DND-41 (cell line): ENCODE measurements at regions not wholly inside any gene's neighbourhood (a gene's known extent, or its start where the extent isn't known, plus 50 kb on each side); places are given as distances from the start of the nearest gene placed in this dataset.

Experiments used
- EZH2 ChIP-seq: IDR thresholded peaks from 3 replicates; pipeline ENCODE4 v1.6.1; 2012; ENCODE audit warnings: borderline replicate concordance, low read depth, mild to moderate bottlenecking, moderate library complexity, low read length, inconsistent platforms; ENCODE audit not compliant: severe bottlenecking
- TF ChIP-seq, protein P1 (sequence below): IDR thresholded peaks from 2 replicates; pipeline ENCODE4 v1.5.1; 2012; ENCODE audit warnings: borderline replicate concordance, low read length, moderate library complexity, mild to moderate bottlenecking; ENCODE audit not compliant: poor library complexity, severe bottlenecking; ENCODE audit errors: extremely low read depth

DNA sequence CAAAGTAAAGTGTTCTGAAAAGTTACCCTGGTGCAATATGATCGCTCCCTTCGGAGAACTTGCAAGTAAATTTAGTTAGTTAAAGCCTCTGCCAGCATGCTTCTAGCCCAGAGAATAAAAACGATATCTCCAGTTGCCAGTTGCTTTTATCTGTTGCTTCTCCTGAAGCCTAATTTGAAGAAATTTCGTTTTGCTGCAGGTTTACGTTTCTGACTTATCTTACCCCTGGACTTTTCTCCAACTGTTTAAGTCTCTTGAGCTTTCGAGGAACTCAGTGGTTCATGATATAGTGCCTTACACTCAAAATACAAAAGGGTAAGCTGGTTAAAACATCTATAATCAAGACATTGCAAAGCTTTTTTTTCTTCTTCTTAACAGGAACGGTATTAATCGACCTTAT is 131.1 kb downstream of the FAM161A start:
- TF ChIP-seq, protein P1, sequence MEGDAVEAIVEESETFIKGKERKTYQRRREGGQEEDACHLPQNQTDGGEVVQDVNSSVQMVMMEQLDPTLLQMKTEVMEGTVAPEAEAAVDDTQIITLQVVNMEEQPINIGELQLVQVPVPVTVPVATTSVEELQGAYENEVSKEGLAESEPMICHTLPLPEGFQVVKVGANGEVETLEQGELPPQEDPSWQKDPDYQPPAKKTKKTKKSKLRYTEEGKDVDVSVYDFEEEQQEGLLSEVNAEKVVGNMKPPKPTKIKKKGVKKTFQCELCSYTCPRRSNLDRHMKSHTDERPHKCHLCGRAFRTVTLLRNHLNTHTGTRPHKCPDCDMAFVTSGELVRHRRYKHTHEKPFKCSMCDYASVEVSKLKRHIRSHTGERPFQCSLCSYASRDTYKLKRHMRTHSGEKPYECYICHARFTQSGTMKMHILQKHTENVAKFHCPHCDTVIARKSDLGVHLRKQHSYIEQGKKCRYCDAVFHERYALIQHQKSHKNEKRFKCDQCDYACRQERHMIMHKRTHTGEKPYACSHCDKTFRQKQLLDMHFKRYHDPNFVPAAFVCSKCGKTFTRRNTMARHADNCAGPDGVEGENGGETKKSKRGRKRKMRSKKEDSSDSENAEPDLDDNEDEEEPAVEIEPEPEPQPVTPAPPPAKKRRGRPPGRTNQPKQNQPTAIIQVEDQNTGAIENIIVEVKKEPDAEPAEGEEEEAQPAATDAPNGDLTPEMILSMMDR, result no peak
- TF ChIP-seq EZH2, result no peak
